ENCODE measurements at regions not wholly inside any gene's neighbourhood (a gene's known extent, or its start where the extent isn't known, plus 50 kb on each side); places are given as distances from the start of the nearest gene placed in this dataset.
A peak's percentile ranks its signal among the peaks of the same experiment; 100 is the strongest.

DNA sequence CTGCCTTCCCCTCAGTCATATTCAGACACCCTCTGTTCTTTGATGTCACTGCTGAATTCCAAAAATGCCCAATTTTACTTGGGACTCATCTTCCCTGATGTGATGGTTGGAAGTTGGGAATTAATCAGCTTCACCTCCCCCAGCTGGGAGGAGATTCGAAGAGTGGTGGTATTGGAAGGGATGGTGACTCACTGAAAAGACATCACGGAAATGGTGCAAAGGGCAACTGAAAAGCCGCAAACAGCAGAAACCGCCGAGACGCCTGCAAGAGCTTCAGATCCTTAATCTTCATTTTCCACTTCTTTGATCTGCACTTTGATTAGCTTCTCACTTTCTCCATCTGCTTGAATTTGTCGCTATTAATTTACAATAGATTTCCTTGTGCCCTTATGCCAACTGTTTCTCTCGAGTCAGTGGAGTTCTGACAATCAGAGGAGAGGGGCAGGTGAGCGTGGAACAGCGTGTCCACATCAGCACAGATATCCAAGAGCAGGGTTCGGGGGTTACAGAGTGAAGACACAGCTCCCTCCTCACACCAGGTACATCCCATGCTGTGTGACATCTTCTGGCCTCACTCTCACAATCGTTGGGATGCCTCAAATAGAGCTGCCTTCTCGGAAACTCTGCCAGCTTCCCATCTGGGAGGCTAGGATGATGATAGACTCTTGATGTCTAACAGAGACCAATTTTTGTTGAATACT, 325.4 kb downstream of the BRD1 start:
- peak; percentile 3 for DNase-seq

DNA sequence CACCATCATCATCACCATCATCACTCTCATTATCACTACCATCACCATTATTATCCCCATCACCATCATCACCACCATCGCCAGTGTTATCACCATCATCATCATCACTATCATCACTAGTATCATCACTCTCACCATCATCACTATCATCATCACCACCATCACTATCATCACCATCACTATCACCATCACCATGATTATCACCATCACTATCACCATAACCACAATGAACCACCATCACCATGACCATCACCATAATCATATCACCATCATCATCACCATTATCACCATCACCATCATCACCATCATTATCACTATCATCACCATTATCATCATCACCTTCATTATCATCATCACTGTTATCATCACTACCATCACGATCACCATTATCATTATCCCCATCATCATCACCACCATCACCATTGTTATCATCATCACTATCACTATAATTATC, 326.7 kb downstream of the BRD1 start:
- no peak for DNase-seq

DNA sequence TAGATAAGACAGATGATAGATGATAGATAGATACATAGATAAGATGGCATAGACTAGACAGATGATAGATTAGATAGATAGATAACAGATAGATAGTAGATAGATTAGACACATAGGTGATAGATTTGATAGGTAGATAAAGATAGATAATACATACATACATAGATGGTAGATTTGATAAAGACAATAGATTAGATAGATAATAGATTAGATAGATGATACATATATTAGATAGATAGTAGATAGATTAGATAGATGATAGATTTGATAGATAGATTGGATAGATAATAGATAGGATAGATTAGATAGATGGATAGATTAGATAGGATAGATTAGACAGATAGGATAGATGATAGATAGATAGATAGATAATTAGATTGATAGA, 327.6 kb downstream of the BRD1 start:
- no peak for DNase-seq

- no peak for DNase-seq
Observed at GRCh38 chr22:49499433-49500075, 328.1 kb downstream of the BRD1 start.

- no peak for DNase-seq
Observed at GRCh38 chr22:49497266-49497665, 330.4 kb downstream of the BRD1 start.

DNA sequence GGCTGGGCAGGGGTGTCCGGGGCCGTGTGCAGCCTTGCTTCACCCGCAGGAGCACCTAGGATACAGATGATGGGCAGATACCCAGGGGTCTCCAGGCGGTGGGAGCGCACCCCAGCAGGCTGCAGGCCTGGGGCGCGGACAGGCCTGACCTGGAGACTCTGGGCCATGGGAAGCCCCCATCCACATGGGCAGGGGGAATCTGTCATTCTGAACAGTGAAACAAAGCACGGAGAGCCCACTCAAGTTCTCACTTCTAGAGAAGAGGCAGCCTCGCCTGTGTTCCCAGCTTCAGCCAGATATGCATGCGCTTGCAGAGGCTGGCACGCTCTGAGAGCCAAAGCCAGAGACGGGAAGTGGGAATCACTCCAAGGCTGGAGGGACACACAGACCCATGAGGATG, 333.1 kb downstream of the BRD1 start:
- no peak for DNase-seq

GRCh38 chr22:49492741-49493251, 334.9 kb downstream of the BRD1 start:
- no peak for DNase-seq

DNA sequence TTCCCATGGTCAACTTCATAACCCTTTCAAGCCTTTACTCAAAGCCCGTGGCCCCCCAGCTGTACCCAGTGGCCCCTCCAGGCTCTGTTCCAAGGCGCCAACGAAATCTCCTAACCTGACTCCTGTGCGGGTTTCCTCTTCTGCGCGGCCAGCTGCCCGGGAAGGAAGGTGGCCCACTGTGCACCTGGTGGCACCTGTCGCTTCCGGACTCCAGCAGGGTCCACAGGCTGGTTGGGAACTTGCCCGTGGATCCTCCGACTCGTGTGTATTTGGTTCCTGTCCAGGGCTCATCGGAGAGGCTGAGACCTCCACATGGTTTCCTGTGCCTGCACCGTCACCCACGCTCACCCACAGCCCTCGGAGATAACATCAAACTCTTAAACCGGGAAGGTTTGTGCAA, 335.4 kb downstream of the BRD1 start:
- DNase-seq = no peak

DNA sequence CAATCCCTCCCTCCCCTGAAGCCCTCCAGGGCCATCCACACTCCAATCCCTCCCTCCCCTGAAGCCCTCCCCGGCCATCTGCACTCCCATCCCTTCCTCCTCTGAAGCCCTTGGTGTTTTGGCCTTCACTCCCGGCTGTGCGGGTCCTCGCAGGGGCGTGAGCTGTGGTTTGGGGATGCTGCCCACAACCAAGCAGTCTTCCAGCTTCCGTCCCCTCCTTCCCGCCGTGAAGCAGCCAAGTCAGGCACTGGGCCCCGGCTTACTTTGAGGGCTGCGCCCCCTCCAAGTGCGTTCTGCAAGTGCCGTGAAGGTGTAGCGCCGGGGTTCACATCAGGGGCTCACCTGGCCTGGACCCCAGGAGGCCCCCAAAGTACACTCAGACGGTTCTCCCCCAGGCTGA, 335.9 kb downstream of the BRD1 start:
- no peak for DNase-seq

GRCh38 chr22:49491221-49491635, 336.4 kb downstream of the BRD1 start:
- DNase-seq = no peak

DNA sequence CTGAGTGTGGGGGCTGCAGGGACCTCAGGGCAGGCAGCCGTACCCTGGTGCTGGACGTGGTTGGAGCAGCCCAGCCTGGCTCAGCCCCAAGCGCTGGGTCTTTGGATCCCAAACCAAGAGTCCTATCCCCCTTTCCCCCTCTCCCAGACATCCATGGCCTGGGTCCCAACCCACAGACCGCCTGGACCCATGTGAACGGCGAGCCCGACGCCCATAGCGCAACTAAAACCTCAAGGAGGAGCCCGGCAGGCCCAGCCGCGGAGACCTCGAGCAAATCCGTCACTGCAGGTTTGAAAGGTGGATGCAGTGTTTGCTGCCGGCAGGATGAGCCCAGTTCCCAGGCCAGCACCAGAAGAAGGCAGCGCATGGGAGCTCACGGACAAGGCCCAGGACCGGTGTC, 337.0 kb downstream of the BRD1 start:
- no peak for DNase-seq

DNA sequence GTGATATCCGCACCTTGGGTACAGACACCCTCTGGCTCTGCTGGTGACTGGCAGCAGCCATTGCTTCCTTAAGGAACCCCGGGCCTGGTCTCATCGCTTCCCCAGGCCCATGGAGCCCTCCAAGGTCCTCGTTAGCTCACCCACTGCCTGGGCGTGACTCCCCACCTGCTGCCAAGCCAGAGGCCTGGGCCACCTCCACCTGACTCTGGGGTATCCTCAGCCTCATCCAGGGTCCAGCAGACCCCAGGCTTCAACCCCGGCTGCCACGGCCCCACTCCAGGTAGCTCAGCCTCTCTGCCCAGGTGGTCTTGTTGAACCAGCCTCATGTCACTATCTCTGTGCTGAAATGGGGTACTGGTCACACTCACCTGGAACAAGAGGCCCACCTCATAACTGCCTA, 337.9 kb downstream of the BRD1 start:
- DNase-seq = no peak

- no peak for DNase-seq
Observed at GRCh38 chr22:49488943-49489342, 338.7 kb downstream of the BRD1 start.

DNA sequence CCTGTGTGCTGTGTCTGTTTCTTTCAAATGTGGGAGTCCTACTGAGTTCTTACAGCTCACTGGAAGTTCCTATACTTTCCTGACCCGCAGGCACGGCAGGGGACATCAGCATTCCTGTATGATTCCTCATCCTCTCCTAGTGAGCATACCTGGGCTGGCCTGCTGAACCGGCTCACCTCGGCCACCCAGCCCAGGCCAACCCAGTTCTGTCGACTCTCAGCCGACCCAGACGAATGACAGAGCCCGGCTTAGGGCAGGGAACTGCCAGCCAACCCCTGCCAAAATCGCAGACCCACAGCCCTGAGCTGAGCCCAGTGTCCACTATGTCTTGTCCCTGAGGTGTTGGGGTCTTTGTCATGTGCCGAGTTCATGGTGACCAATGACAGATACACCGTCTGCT, 339.7 kb downstream of the BRD1 start:
- DNase-seq = no peak

DNA sequence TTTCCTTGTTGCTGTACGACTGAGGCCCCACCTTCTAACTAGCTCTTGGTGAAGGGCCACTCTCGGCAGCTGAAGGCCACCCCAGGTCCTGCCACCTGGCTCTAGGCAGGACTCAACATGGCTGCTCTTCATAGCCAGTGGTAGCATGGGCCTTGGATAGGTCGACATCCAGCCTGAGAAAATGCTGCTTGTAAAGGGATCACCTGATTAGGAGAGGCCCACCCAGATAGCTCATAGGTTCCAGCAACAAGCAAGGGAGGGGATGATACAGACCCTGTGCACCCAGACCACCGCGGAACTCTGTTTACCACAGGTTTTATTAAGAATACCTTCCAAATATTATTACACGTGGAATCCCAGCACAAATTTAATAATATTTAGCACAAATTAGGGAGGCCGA, 341.4 kb downstream of the BRD1 start:
- no peak for DNase-seq

GRCh38 chr22:49483946-49484345, 343.7 kb downstream of the BRD1 start:
- no peak for DNase-seq

DNA sequence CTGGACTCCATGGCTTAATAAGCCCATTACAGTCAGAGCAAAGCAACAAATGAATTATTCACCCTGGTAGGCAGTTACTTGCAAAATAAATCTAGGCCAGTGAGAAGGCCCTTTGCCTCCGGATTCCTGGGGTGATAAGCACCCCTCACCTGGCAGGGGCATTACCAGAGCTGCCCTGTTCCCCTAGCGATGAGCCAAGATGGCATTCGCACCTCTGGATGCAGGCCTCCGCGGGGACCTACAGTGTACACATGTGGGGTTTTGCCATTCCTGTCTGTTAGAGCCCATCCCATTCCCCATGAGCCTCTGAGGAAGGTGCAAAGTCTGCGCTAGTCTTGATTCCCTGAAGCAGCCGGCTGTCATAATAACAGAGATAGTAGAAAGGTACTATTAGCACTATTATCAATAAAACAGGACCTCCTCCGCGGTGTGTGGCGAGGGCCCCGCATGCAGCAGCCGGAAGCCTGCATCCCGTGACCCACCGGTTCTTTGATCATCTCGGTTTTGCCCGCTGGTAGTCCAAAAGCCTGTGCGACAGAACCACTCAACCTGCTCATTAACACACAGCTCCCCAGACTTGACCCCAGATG, 344.3 kb downstream of the BRD1 start:
- DNase-seq = no peak

DNA sequence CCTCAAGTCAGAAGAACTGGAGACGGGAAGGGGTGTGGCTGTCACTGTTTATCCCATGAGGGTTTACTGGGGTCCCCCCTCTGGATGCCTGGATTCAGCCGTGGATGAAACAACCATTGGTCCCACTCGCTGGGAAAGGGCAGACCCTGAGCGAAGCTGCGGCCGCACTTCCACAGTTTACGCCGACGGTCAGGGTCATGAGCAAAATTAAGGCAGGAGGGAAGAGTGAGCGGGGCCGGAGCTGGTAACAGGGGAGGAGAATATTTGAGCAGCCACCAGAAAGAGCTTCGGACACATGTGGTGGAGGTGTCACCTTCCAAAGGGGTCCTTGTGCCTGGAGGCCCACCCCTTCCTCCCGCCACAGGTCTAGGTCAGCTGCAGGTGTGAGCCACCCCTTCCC, 344.9 kb downstream of the BRD1 start:
- no peak for DNase-seq

DNA sequence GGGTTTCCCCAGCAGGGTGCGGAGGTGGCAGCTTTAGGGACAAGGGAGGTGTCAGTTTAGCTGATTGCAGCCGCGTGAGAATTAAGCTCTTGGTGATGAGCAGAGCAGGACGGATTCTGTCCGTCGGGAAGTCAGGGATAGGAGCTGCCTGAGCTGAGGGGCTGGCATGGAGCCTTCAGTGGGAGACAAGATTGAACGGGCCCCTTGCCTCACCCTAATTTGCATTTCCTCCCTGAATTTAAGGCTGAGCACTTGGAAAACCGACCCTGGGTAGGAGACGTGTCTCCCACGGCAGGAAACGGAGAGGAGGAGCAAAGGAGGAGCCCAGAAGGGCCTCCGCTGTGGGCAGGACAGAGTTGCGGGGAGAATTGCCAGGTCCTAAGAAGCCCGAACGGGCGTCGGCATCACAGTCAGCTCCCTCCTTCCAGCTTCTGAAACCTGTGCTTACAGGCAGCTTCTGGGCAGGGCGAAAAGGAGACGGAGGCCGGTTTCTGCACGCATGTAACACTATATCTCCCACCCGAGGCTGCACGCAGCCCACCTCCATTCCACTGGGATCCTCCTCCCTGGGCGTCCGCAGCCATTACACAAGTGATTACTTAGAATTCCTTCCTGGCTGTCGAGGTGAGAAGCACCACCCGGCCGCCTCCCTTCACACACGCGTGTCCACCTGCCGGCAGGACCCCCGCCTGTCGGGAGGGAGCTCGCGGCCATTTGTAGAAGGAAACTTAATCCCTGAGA, 345.8 kb downstream of the BRD1 start:
- DNase-seq = no peak

- DNase-seq = no peak
Observed at GRCh38 chr22:49480896-49481658, 346.6 kb downstream of the BRD1 start.

DNA sequence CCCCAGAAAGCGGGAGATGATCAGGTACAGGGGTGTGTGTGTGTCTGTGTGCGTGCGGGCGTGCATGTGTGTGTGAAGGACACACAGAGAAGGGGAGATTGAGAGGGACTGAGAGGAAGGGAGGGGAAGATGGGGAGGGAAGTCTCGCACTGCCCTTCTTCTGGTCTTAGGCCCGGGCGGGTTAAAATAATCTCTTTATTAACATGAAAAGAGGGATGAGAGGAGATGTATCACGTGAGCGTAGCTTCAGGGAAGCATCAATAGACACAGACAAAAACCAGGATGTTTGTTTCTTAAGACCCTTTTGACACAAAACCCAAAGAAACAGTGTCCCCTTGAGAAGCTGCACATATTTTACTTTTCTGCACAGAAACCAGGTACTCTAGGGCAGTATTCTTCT, 347.3 kb downstream of the BRD1 start:
- no peak for DNase-seq

DNA sequence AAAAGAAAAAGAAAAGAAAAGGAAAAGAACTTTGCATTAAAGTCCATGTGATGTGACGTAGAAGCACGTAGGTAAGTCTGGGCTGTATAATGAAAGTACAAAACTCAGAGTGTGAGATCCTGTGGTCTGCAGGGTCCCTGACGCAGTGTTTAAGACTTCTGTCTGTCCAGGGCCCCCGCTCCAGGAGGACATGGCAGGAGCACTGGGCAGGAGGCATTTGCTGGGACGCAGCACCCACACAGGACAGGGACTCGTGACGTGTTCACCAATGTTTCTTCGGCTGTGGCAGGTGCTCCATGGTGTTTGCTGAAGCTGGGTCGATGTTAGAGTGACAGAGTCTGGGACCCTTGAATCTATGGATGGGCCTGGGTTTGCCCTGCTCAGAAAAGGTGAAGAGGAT, 348.1 kb downstream of the BRD1 start:
- DNase-seq = no peak
